HEK293T (cell line): ENCODE measurements at regions not wholly inside any gene's neighbourhood (a gene's known extent, or its start where the extent isn't known, plus 50 kb on each side); places are given as distances from the start of the nearest gene placed in this dataset.

ENCODE experiments used
- ARNT ChIP-seq: fragments of 450-650 bp; IDR thresholded peaks from 2 replicates; pipeline ENCODE4 v1.6.1; 2017; ENCODE audit warnings: mild to moderate bottlenecking
- BHLHE40 ChIP-seq: fragments of 450-650 bp; IDR thresholded peaks from 2 replicates; pipeline ENCODE4 v1.6.1; 2016; ENCODE audit warnings: mild to moderate bottlenecking, moderate library complexity, borderline replicate concordance
- ELF4 ChIP-seq: fragments of 450-650 bp; IDR thresholded peaks from 2 replicates; pipeline ENCODE4 v1.6.1; 2017; ENCODE audit warnings: antibody characterized with exemption
- FOXK2 ChIP-seq: fragments of 450-650 bp; IDR thresholded peaks from 2 replicates; pipeline ENCODE4 v1.6.1; 2016; ENCODE audit warnings: mild to moderate bottlenecking
- NFRKB ChIP-seq: fragments of 450-650 bp; IDR thresholded peaks from 2 replicates; pipeline ENCODE4 v1.6.1; 2016; ENCODE audit warnings: mild to moderate bottlenecking, moderate library complexity
- PKNOX1 ChIP-seq: fragments of 450-650 bp; IDR thresholded peaks from 2 replicates; pipeline ENCODE4 v1.6.1; 2016
- SUZ12 ChIP-seq: fragments of 450-650 bp; IDR thresholded peaks from 2 replicates; pipeline ENCODE4 v1.6.1; 2016; ENCODE audit warnings: mild to moderate bottlenecking
- ZNF384 ChIP-seq: fragments of 450-650 bp; IDR thresholded peaks from 2 replicates; pipeline ENCODE4 v1.6.1; 2016

- no peak for TF ChIP-seq NFRKB
- no peak for TF ChIP-seq FOXK2
- TF ChIP-seq BHLHE40 = no peak
- TF ChIP-seq ELF4 = no peak
- no peak for TF ChIP-seq PKNOX1
- no peak for TF ChIP-seq ZNF384
- TF ChIP-seq SUZ12 = no peak
- no peak for TF ChIP-seq ARNT
These were observed 250.2 kb downstream of the MN1 start for GRCh38 chr22:27551402-27551801.
